ENCODE measurements at regions not wholly inside any gene's neighbourhood (a gene's known extent, or its start where the extent isn't known, plus 50 kb on each side); places are given as distances from the start of the nearest gene placed in this dataset.

DNA sequence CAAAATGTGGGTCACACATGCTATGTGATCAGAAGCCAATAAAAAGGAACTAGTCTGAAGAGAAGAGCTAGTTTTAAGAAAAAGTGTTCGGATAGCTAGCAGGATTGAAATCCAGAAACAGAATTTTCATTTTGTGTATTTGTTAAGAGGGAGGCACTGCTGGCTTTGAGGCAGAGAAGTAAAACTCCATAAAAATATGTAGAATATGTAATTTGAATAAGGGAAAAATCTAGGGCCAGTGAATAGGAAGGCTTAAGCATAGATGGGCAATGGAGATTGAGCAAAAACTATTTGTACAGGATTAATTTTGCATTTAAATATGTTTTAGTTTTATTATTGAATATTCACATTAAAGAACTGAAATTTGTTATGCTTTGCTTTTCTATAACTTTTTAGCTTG, 399.9 kb upstream of the PITX2 start:
- no peaks in the 10 kb centered on the region for H3K4me1 ChIP-seq (ENCODE audit: control insufficient read depth, extremely low read depth, insufficient read depth, low read length)
- H4K20me1 ChIP-seq (ENCODE audit: control insufficient read depth, extremely low read depth, insufficient read depth, low read length) = no peaks in the 10 kb centered on the region
- TF ChIP-seq, protein P1, sequence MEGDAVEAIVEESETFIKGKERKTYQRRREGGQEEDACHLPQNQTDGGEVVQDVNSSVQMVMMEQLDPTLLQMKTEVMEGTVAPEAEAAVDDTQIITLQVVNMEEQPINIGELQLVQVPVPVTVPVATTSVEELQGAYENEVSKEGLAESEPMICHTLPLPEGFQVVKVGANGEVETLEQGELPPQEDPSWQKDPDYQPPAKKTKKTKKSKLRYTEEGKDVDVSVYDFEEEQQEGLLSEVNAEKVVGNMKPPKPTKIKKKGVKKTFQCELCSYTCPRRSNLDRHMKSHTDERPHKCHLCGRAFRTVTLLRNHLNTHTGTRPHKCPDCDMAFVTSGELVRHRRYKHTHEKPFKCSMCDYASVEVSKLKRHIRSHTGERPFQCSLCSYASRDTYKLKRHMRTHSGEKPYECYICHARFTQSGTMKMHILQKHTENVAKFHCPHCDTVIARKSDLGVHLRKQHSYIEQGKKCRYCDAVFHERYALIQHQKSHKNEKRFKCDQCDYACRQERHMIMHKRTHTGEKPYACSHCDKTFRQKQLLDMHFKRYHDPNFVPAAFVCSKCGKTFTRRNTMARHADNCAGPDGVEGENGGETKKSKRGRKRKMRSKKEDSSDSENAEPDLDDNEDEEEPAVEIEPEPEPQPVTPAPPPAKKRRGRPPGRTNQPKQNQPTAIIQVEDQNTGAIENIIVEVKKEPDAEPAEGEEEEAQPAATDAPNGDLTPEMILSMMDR (optimal IDR thresholded peaks at IDR 0.05 in 1 of 3, IDR thresholded peaks at IDR 0.05 in 1 of 3, conservative IDR thresholded peaks at IDR 0.05 in 1 of 3; ENCODE audit: extremely low read depth in 1 of 3, insufficient read depth in 2 of 3, low read length in 3 of 3) = no peak
- no peak for TF ChIP-seq EZH2 (IDR thresholded peaks at IDR 0.05; ENCODE audit: low read length)
- no peaks in the 10 kb centered on the region for H3K9me1 ChIP-seq (ENCODE audit: control insufficient read depth, extremely low read depth, insufficient read depth, low read length)
- no peak overlapping the region for H3K27ac ChIP-seq (ENCODE audit: control insufficient read depth, insufficient read depth, low read length)
- H3K9me3 ChIP-seq (ENCODE audit: control insufficient read depth, low read depth, low read length) = no peaks in the 10 kb centered on the region
- no peak overlapping the region for H3K9ac ChIP-seq (ENCODE audit: control insufficient read depth, extremely low read depth, insufficient read depth, low read length)
- dilution Hi-C loops (cut with MboI; ENCODE audit: extremely low pct_ligation_motif_present, low sequenced_read_pairs) = no loop called here
- no peaks in the 10 kb centered on the region for H3K36me3 ChIP-seq (ENCODE audit: control insufficient read depth in 2 of 2, extremely low read depth in 1 of 2, insufficient read depth in 2 of 2, low read length in 2 of 2)
- DNase-seq (ENCODE audit: low read depth, low spot score) (no peak), FAIRE-seq (no peak)
- no peaks in the 10 kb centered on the region for H3K79me2 ChIP-seq (ENCODE audit: control insufficient read depth, insufficient read depth, low read length)
- H3K27me3 ChIP-seq (ENCODE audit: control insufficient read depth, extremely low read depth, insufficient read depth, low read length) = no peaks in the 10 kb centered on the region
- H3K4me3 ChIP-seq (ENCODE audit: control insufficient read depth in 2 of 3, extremely low read depth in 1 of 3, insufficient read depth in 2 of 3, low read depth in 1 of 3, low read length in 3 of 3) = no peak overlapping the region
- no peak overlapping the region for H2AFZ ChIP-seq (ENCODE audit: control insufficient read depth, low read length)
- no peak overlapping the region for H3K4me2 ChIP-seq (ENCODE audit: control insufficient read depth, extremely low read depth, insufficient read depth, low read depth, low read length)

DNA sequence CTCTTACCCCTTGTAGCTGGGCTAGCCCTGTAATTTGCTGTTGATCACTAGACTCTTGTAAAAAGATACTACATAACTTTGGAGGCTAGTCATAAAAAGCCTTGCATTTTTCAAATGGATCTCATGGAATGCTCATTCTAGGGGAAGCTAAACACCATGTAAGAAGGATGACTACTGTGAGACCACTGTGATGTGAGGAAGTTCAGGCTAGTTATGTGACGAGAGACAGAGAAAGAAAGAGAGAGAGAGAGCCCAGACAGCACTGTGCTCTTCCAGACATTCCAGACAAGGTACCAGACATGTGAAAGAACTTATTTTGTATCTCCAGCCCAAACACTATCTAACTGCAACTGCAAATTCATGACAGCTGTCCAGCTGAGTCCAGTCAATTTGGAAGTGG, 404.6 kb upstream of the PITX2 start:
- dilution Hi-C loops (cut with MboI; ENCODE audit: extremely low pct_ligation_motif_present, low sequenced_read_pairs) = no loop called here
- H3K79me2 ChIP-seq (ENCODE audit: control insufficient read depth, insufficient read depth, low read length) = no peaks in the 10 kb centered on the region
- FAIRE-seq (no peak), DNase-seq (ENCODE audit: low read depth, low spot score) (no peak)
- no peak for TF ChIP-seq EZH2 (IDR thresholded peaks at IDR 0.05; ENCODE audit: low read length)
- TF ChIP-seq, protein P1 (optimal IDR thresholded peaks at IDR 0.05 in 1 of 3, IDR thresholded peaks at IDR 0.05 in 1 of 3, conservative IDR thresholded peaks at IDR 0.05 in 1 of 3; ENCODE audit: extremely low read depth in 1 of 3, insufficient read depth in 2 of 3, low read length in 3 of 3) = no peak
- no peaks in the 10 kb centered on the region for H3K27me3 ChIP-seq (ENCODE audit: control insufficient read depth, extremely low read depth, insufficient read depth, low read length)
- H3K27ac ChIP-seq (ENCODE audit: control insufficient read depth, insufficient read depth, low read length) = no peak overlapping the region
- H3K4me2 ChIP-seq (ENCODE audit: control insufficient read depth, extremely low read depth, insufficient read depth, low read depth, low read length) = no peak overlapping the region
- no peaks in the 10 kb centered on the region for H3K9me1 ChIP-seq (ENCODE audit: control insufficient read depth, extremely low read depth, insufficient read depth, low read length)
- no peaks in the 10 kb centered on the region for H3K9me3 ChIP-seq (ENCODE audit: control insufficient read depth, low read depth, low read length)
- H3K36me3 ChIP-seq (ENCODE audit: control insufficient read depth in 2 of 2, extremely low read depth in 1 of 2, insufficient read depth in 2 of 2, low read length in 2 of 2) = no peaks in the 10 kb centered on the region
- no peak overlapping the region for H3K9ac ChIP-seq (ENCODE audit: control insufficient read depth, extremely low read depth, insufficient read depth, low read length)
- H3K4me3 ChIP-seq (ENCODE audit: control insufficient read depth in 2 of 3, extremely low read depth in 1 of 3, insufficient read depth in 2 of 3, low read depth in 1 of 3, low read length in 3 of 3) = no peak overlapping the region
- H4K20me1 ChIP-seq (ENCODE audit: control insufficient read depth, extremely low read depth, insufficient read depth, low read length) = no peaks in the 10 kb centered on the region
- no peaks in the 10 kb centered on the region for H3K4me1 ChIP-seq (ENCODE audit: control insufficient read depth, extremely low read depth, insufficient read depth, low read length)
- H2AFZ ChIP-seq (ENCODE audit: control insufficient read depth, low read length) = no peak overlapping the region

Measured in keratinocyte (primary cell).